Neuronal stem cell (in vitro differentiated cells): ENCODE measurements at regions not wholly inside any gene's neighbourhood (a gene's known extent, or its start where the extent isn't known, plus 50 kb on each side); places are given as distances from the start of the nearest gene placed in this dataset.
A peak's percentile ranks its signal among the peaks of the same experiment; 100 is the strongest.

Experiments
- DNase-seq: peaks from one replicate; pipeline ENCODE4 v3.0.0-alpha.2; 2013; ENCODE audit warnings: low spot score
- H2AFZ ChIP-seq: one replicate; pipeline ENCODE4 v1.6.1; 2013; ENCODE audit warnings: mild to moderate bottlenecking, low read length, inconsistent platforms
- H2AK5ac ChIP-seq: 2 replicates; pipeline ENCODE4 v1.6.1; 2013; ENCODE audit warnings: low read depth, mild to moderate bottlenecking, inconsistent platforms, low read length, moderate library complexity, mixed read lengths
- H2BK120ac ChIP-seq: 2 replicates; pipeline ENCODE4 v1.6.1; 2013; ENCODE audit warnings: low read depth, mild to moderate bottlenecking, inconsistent platforms, low read length, moderate library complexity, mixed read lengths
- H2BK12ac ChIP-seq: one replicate; pipeline ENCODE4 v1.6.1; 2013; ENCODE audit warnings: low read length, inconsistent platforms
- H2BK15ac ChIP-seq: 2 replicates; pipeline ENCODE4 v1.6.1; 2013; ENCODE audit warnings: mild to moderate bottlenecking, low read length, inconsistent platforms, mixed read lengths
- H2BK5ac ChIP-seq: one replicate; pipeline ENCODE4 v1.6.1; 2013; ENCODE audit warnings: inconsistent platforms, mild to moderate bottlenecking, low read length, moderate library complexity
- H3K14ac ChIP-seq: one replicate; pipeline ENCODE4 v1.6.1; 2013; ENCODE audit warnings: low read length, inconsistent platforms
- H3K18ac ChIP-seq: 2 replicates; pipeline ENCODE4 v1.6.1; 2013; ENCODE audit warnings: low read length, inconsistent platforms
- H3K23ac ChIP-seq: 2 replicates; pipeline ENCODE4 v1.6.1; 2013; ENCODE audit warnings: low read depth, mild to moderate bottlenecking, mixed read lengths, low read length, inconsistent platforms; ENCODE audit not compliant: poor library complexity
- H3K27ac ChIP-seq: replicated peaks from 3 replicates; pipeline ENCODE4 v1.5.1; 2013; ENCODE audit warnings: low read length, inconsistent platforms
- H3K27me3 ChIP-seq, 3 experiments: 2 replicates each; pipeline ENCODE4 v1.6.1; 2013; ENCODE audit warnings: low read length in 3 of 3, mild to moderate bottlenecking in 2 of 3, inconsistent platforms in 1 of 3, low read depth in 1 of 3, mixed read lengths in 1 of 3, moderate library complexity in 1 of 3; ENCODE audit not compliant: control insufficient read depth in 3 of 3, insufficient read depth in 3 of 3
- H3K36me3 ChIP-seq, 2 donors: replicated peaks in 1 of 2; 2 replicates each; pipeline ENCODE4 v1.6.1; 2013; ENCODE audit warnings: low read length in 2 of 2; ENCODE audit not compliant: control insufficient read depth in 2 of 2, insufficient read depth in 2 of 2
- H3K4ac ChIP-seq: 2 replicates; pipeline ENCODE4 v1.6.1; 2013; ENCODE audit warnings: inconsistent platforms, mild to moderate bottlenecking, low read length, moderate library complexity
- H3K4me1 ChIP-seq, 2 donors: 1 replicate in 1 of 2; 2 replicates in 1 of 2; pipeline ENCODE4 v1.6.1; 2013; ENCODE audit warnings: low read length in 2 of 2, low read depth in 1 of 2; ENCODE audit not compliant: control insufficient read depth in 2 of 2, insufficient read depth in 1 of 2
- H3K4me2 ChIP-seq: one replicate; pipeline ENCODE4 v1.6.1; 2013; ENCODE audit warnings: mild to moderate bottlenecking, low read length, inconsistent platforms; ENCODE audit not compliant: insufficient read depth, poor library complexity, severe bottlenecking
- H3K4me3 ChIP-seq, 2 donors: 2 replicates each; pipeline ENCODE4 v1.5.1; 2013; ENCODE audit warnings: low read length in 2 of 2, mild to moderate bottlenecking in 2 of 2, inconsistent platforms in 1 of 2, moderate library complexity in 1 of 2
- H3K79me1 ChIP-seq: one replicate; pipeline ENCODE4 v1.6.1; 2013; ENCODE audit warnings: low read depth, mild to moderate bottlenecking, inconsistent platforms, low read length, moderate library complexity
- H3K9ac ChIP-seq: one replicate; pipeline ENCODE4 v1.6.1; 2013; ENCODE audit warnings: mild to moderate bottlenecking, low read depth, low read length, inconsistent platforms; ENCODE audit not compliant: poor library complexity
- H3K9me3 ChIP-seq, 2 donors: replicated peaks in 1 of 2; 2 replicates each; pipeline versions ENCODE3 to v1.6.1; 2013; ENCODE audit warnings: low read length in 2 of 2, mild to moderate bottlenecking in 2 of 2, inconsistent platforms in 1 of 2, low read depth in 1 of 2, mixed read lengths in 1 of 2, moderate library complexity in 1 of 2; ENCODE audit not compliant: control insufficient read depth in 2 of 2, insufficient read depth in 1 of 2
- H4K8ac ChIP-seq: one replicate; pipeline ENCODE4 v1.6.1; 2013; ENCODE audit warnings: low read depth, mild to moderate bottlenecking, inconsistent platforms, low read length, moderate library complexity
- H4K91ac ChIP-seq: one replicate; pipeline ENCODE4 v1.6.1; 2013; ENCODE audit warnings: low read length, low read depth, mild to moderate bottlenecking, inconsistent platforms; ENCODE audit not compliant: poor library complexity
- WGBS, 2 donors: extraction: QIAGEN DNeasy Blood & Tissue Kit; methylation state at CpG; one replicate each; pipeline ENCODE4 v1.1.7; 2013; ENCODE audit warnings: missing lambda C conversion rate in 2 of 2, mixed read lengths in 1 of 2; ENCODE audit not compliant: insufficient read length in 2 of 2, insufficient replicate concordance in 1 of 2; ENCODE audit errors: extremely low coverage in 2 of 2; 5-methylcytosine and 5-hydroxymethylcytosine counted together

DNA sequence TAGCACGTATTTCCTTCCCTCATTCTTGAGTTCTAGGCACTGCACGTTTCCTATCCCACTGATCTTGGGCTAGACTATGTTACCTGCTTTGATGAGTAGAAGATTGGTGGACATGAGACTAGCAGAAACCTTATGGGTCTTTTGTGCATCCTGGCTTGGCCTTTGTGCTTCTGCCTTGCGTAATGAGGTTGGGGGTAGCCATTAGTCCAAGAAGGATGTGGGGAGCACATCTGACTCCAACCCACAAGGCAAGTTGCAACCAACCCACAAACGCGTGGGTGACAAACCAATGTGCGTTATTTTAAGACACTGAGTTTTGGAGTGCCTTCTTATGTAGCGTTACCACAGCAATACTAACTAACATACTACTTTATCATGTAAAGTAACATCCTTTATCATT lies 180.4 kb upstream of the IRX5 start:
- H2AFZ ChIP-seq: no peak overlapping the region
- no peak overlapping the region for H2BK15ac ChIP-seq
- H3K9ac ChIP-seq: no peak overlapping the region
- H3K4me1 ChIP-seq: peaks cover 0 to 4% of the 10 kb centered on the region in 2 donors
- H4K8ac ChIP-seq: no peak overlapping the region
- H3K14ac ChIP-seq: no peak overlapping the region
- no peak overlapping the region for H3K4me2 ChIP-seq
- H3K4ac ChIP-seq: no peak overlapping the region
- H2AK5ac ChIP-seq: no peak overlapping the region
- WGBS, 2 donors: no CpG with 5 or more reads among the region's 7 CpGs
- no peaks in the 10 kb centered on the region for H3K36me3 ChIP-seq
- no peak overlapping the region for H3K4me3 ChIP-seq
- no peak overlapping the region for H4K91ac ChIP-seq
- H3K9me3 ChIP-seq: no peaks in the 10 kb centered on the region
- H3K79me1 ChIP-seq: no peaks in the 10 kb centered on the region
- no peak overlapping the region for H3K27ac ChIP-seq
- H2BK120ac ChIP-seq: no peak overlapping the region
- H3K27me3 ChIP-seq: peaks cover 0 to 6% (median 0%) of the 10 kb centered on the region in 3 experiments
- DNase-seq: no peak
- no peak overlapping the region for H3K23ac ChIP-seq
- H2BK12ac ChIP-seq: no peak overlapping the region
- H3K18ac ChIP-seq: no peak overlapping the region
- no peak overlapping the region for H2BK5ac ChIP-seq

DNA sequence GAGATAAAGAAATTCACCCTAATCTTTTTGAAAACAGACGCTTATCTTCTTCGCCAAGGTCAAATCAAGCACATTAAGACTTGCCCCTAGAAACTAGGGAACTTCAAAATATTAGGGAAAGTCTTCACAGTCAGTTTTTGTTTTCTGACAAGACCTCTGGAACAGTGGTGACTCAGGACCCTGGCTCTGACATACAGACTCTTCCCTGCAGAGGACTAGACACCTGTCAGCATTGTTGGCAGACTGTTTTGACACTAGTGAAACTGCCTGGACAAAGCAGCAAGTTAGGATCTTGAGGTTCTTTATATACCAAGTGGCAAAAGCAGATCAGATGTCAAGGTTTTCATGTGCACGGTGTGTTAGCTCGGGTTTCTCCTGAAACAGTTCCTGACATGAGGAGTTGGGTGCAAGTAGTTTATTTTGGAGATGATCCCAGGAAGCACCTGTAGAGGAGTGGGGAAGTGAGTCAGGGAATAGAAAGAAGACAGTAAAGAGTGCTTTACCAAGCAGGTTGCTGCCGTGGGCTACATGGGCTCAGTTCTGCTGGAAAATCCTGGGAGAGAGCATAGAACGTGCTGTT lies 182.0 kb upstream of the IRX5 start:
- Histone ChIP-seq H2BK15ac (no peak overlapping the region), H2BK5ac (no peak overlapping the region), H3K79me1 (no peaks in the 10 kb centered on the region), H3K27ac (no peak overlapping the region), H2AK5ac (no peak overlapping the region), H2AFZ (no peak overlapping the region), H3K14ac (no peak overlapping the region), H3K4ac (no peak overlapping the region), H4K8ac (no peak overlapping the region), H3K27me3 (peaks cover 0 to 6% (median 0%) of the 10 kb centered on the region in 3 experiments), H3K4me2 (no peak overlapping the region), H3K9ac (no peak overlapping the region), H3K18ac (no peak overlapping the region), H2BK120ac (no peak overlapping the region), H3K4me3 (peak overlapping the region in 1 of 2 donors; percentile 29), H3K36me3 (no peaks in the 10 kb centered on the region), H3K4me1 (peaks cover 0 to 4% of the 10 kb centered on the region in 2 donors), H4K91ac (no peak overlapping the region), H3K9me3 (no peaks in the 10 kb centered on the region), H2BK12ac (no peak overlapping the region), H3K23ac (no peak overlapping the region)
- no peak for DNase-seq
- no CpG with 5 or more reads among the region's 6 CpGs for WGBS, 2 donors

DNA sequence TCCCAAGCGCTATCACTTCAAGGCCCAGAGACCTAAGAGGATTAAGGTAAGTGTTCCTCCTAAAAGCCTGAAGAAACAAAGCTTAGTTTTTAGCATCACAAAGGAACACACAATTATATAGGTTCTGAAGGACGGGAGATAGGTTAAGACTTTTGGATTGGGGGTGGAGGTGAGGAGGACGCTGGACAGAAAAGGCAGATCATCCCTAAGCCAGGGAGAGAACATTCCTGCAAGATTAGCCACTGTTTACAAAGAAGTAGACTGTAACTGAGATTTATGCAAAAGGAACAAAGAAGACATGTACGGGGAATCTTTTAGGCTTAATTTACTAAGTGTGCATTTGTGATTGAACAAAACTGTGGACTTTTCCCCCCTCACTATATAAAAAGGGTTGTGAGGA lies 184.1 kb upstream of the IRX5 start:
- WGBS, 2 donors: no CpG with 5 or more reads among the region's 4 CpGs
- no peak for DNase-seq

DNA sequence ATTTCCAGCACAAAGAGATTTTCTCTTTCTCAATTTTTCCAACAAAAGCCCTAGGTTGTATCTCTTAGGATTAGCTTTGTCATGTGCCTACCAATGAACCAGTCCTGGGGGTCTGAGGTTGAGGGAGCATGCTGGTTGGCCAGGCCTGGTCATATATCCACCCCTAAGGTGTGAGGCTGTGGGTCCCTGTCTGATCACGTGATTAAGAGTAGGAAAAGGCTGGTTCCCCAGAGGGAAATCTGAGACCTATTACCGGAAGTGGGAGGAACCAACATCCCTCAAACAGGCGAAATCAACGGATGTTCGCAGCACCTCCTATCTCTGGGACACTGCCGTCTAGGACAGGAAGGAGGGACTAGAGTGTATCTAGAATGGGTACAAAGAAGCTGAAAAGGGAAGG lies 185.7 kb upstream of the IRX5 start:
- Histone ChIP-seq H3K9me3 (no peaks in the 10 kb centered on the region), H2AFZ (no peak overlapping the region), H2BK120ac (no peak overlapping the region), H3K27ac (no peak overlapping the region), H3K23ac (no peak overlapping the region), H4K91ac (no peak overlapping the region), H3K18ac (no peak overlapping the region), H3K79me1 (no peaks in the 10 kb centered on the region), H4K8ac (no peak overlapping the region), H2BK12ac (no peak overlapping the region), H3K36me3 (no peaks in the 10 kb centered on the region), H3K9ac (no peak overlapping the region), H3K14ac (no peak overlapping the region), H3K4me1 (peaks cover 0 to 4% of the 10 kb centered on the region in 2 donors), H3K4me2 (no peak overlapping the region), H3K4me3 (no peak overlapping the region), H3K4ac (no peak overlapping the region), H3K27me3 (peaks cover 0 to 6% (median 0%) of the 10 kb centered on the region in 3 experiments), H2BK15ac (no peak overlapping the region), H2BK5ac (no peak overlapping the region), H2AK5ac (no peak overlapping the region)
- DNase-seq: no peak
- no CpG with 5 or more reads among the region's 6 CpGs for WGBS, 2 donors

More for the DNA sequence above, 184.1 kb upstream of the IRX5 start:
- no peak overlapping the region for H2BK12ac ChIP-seq
- H2BK120ac ChIP-seq: no peak overlapping the region
- H3K27me3 ChIP-seq: peaks cover 0 to 6% (median 0%) of the 10 kb centered on the region in 3 experiments
- H2BK15ac ChIP-seq: no peak overlapping the region
- no peak overlapping the region for H2AK5ac ChIP-seq
- no peaks in the 10 kb centered on the region for H3K36me3 ChIP-seq
- no peaks in the 10 kb centered on the region for H3K79me1 ChIP-seq
- H3K4me3 ChIP-seq: no peak overlapping the region
- H3K27ac ChIP-seq: no peak overlapping the region
- no peak overlapping the region for H3K4ac ChIP-seq
- H3K18ac ChIP-seq: no peak overlapping the region
- peaks cover 0 to 4% of the 10 kb centered on the region in 2 donors for H3K4me1 ChIP-seq
- no peak overlapping the region for H3K4me2 ChIP-seq
- H3K9me3 ChIP-seq: no peaks in the 10 kb centered on the region
- H3K14ac ChIP-seq: no peak overlapping the region
- no peak overlapping the region for H3K23ac ChIP-seq
- no peak overlapping the region for H2BK5ac ChIP-seq
- no peak overlapping the region for H2AFZ ChIP-seq
- no peak overlapping the region for H3K9ac ChIP-seq
- H4K8ac ChIP-seq: no peak overlapping the region
- no peak overlapping the region for H4K91ac ChIP-seq
